Activated gamma-delta T cell treated with anti-CD3 and anti-CD28 coated beads, Interleukin-2, amount 50 U/mL, for 16 hours (primary cell): ENCODE measurements at regions not wholly inside any gene's neighbourhood (a gene's known extent, or its start where the extent isn't known, plus 50 kb on each side); places are given as distances from the start of the nearest gene placed in this dataset.

Source experiments
- DNase-seq: peaks from one replicate; pipeline ENCODE4 v3.0.0-alpha.2; 2020; ENCODE audit warnings: low read depth

DNA sequence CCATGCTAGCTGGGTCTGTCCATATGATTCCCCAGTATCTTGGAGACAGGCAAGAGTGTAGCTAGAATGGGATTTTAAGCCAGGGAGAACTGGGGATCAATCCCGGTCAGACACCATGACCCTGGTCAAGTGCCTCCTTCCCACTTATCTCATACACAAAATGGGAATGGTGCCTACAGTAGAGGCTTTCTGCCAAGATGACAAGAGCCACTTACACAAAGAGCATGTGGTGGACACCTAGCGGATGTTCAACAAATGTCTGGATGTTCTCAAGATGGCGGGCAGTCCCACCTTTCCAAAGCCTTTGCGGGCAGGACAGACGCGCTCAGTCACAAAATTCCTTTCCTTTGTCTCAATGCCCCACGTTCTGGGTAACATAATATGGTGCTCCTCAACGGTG, 57.3 kb downstream of the MAF start:
- DNase-seq = no peak

DNA sequence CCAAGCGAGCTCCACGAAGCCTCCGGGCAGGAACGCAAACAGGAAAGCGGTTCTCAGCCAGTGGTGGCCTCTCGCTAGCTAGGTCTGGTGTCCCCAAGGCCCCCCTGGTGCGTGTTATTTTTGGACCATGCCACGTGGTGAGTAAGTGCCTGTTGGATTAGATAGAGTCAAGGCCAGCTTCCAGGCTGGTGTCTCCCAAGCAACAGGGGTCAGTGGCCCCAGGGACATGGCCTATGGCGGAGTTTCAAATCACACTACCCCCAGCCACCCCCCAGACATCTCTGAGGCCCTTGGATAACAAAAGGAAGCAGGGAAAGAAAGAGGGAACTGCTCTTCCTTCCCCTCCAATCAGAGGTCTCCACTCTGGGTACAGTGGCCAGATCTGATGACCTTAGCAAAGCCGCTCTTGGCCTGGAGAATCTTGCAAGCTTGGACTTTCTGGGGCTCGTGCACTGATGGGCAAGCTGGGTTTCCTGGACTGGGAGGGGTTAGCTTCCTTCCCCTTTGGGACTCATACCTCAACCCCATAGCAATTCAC, 58.2 kb downstream of the MAF start:
- DNase-seq = no peak

DNA sequence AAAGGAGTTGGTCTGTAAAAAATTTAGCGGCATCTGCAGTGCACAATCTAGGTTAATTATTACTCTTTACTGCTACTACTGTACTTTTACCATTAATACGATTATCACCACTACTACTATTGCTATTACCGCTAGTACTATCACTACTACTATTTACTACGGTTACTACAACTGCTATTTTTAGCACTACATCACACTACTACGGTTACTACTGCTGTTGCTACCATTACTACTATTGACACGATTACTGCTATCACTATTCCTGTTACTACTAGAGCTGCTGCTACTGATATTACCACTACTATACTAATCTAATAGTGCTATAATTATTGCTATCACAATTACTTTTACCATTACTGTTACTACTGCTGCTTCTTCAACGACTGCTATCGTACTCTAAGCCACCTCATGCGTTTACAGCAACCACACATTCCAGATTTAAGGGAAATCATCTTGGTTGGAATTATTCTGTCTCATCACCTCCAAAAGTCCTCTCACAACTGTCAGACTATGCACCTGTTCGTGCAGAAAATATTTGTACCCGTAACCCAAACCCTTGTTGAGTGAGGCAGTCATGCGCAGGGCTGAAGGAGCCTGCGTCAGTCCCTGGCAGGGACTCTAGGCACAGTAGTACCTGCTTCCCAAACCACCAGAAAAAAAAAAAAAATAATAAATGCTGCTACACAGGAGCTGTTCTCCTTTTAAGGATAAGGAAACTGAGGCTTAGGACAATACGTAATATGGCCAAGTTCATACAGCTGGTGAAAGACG, 59.5 kb downstream of the MAF start:
- no peak for DNase-seq

- DNase-seq = no peak
Observed at GRCh38 chr16:79537584-79537983, 63.0 kb downstream of the MAF start.

GRCh38 chr16:79536958-79537357, 63.6 kb downstream of the MAF start:
- DNase-seq = no peak

DNA sequence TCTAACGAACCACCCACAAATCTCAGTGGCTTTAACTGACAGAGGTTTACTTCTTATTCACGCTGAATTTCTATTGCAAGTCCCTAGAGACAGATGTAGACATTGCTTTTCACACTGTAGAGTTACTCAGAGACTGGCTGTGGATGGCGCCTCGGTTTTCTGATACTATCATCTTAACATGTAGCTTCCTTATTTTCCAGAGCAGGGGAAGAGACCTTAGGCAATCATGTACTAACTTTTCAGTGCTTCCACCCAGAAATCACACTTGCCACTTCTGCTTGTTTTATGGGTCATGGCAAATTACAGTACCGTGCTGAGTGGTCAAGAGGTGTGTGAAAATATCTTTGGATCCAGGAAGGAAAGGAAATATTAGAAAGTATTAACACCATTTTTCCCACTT, 65.4 kb downstream of the MAF start:
- DNase-seq = no peak

- no peak for DNase-seq
Observed at GRCh38 chr16:79534143-79534542, 66.4 kb downstream of the MAF start.

- DNase-seq = no peak
Observed at GRCh38 chr16:79533292-79533691, 67.2 kb downstream of the MAF start.

DNA sequence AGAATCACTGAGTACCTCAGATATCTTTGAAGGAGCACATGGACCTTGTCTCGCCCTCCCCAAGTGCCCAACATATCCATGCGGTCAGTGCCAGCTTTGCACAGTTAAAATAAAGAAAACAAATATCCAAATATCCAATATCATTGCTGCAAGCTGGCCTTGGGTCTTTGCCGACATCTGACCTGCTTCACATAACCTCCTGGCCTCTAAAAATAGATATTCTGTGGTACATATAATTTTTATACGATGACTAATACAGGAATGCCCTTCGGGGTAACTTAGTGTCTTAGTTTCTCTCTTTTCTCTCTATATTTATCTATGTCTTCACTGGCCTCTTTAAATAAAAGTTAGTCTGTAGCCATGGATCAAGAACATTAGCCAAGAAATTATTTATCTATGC, 67.8 kb downstream of the MAF start:
- no peak for DNase-seq

GRCh38 chr16:79532273-79532672, 68.3 kb downstream of the MAF start:
- DNase-seq = no peak

GRCh38 chr16:79528338-79528737, 72.2 kb downstream of the MAF start:
- DNase-seq = no peak

- DNase-seq = no peak
Observed at GRCh38 chr16:79523971-79524370, 76.6 kb downstream of the MAF start.

DNA sequence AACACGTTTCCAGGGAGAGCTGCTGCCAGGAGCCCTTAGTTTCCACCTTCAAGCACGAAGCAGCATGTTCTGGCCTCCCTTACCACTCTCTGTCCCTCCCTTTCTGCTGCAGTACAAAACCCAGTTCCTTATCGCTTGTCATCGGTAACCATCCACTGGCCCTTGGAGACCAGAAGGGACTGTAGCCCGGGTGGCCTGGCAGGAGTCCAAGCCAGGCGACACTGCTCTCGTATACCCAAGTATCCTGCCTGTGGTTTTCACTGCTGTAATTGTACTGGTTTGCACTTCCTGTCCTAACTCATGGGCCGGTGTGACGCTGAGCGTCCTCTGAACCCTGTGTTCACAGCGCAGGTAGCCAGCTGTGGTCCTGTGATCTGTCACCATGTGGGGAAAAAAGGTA, 81.1 kb downstream of the MAF start:
- DNase-seq = no peak

DNA sequence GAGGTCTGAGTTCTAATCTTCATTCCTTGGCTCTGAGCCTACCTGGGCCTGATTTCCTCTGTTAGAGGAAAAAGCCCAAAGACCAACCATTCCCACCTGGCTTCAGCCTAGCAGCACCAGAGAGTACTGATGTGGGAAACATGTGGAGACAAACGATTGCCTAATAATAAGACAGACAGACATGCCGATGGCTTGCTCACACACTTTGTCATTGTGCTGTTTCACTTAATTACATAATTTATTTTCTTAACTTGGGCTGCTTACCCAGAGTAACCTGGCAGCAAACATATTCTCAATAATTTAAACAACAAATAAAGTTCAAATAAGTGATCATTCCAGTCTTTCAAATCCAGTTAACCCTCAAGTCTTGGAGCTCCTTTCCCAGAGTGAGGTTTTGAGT, 83.4 kb downstream of the MAF start:
- no peak for DNase-seq

GRCh38 chr16:79510879-79511278, 89.7 kb downstream of the MAF start:
- DNase-seq = no peak

GRCh38 chr16:79509906-79510305, 90.6 kb downstream of the MAF start:
- DNase-seq = no peak

DNA sequence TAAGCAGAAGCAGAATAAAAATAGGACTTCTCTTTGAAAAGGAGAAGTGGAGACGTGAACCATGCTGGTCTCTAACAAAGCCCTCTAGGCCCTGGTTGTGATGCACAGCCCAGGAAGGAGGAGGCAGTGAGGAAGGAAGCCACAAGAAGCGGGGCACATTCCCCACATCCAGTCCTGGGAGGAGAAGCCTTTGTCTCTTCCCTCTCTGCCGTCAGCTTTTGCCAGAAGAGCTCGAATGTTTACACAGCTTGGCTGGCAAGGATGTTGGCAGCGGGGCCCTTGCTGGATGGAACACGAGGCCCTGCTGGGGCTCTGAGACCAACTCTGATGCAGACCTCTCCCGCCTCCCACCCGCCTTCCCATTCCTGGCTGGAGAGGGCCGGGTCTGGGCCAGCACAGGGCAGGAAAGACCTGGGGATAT, 91.3 kb downstream of the MAF start:
- no peak for DNase-seq

DNA sequence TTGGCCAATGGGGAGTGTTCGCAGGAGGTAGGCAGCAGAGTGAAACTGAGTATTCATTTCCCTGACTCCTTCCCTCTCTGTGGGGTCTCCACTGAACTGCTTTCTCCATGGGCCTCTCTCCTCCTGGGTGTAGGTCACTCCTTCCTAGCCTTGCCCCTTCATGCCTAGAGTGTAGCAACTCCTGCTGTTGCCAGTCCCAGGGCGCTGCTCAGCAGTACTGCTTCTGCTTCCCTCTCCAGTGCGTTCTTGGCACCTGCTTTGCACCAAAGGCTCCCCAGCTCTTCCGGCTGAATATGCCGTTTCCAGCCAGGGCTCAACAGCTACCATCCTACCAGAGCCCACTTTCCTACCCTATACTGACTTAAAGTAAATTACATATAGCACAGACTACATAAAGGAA, 92.2 kb downstream of the MAF start:
- no peak for DNase-seq

- no peak for DNase-seq
Observed at GRCh38 chr16:79505344-79505743, 95.2 kb downstream of the MAF start.

GRCh38 chr16:79503511-79503910, 97.0 kb downstream of the MAF start:
- DNase-seq = no peak

DNA sequence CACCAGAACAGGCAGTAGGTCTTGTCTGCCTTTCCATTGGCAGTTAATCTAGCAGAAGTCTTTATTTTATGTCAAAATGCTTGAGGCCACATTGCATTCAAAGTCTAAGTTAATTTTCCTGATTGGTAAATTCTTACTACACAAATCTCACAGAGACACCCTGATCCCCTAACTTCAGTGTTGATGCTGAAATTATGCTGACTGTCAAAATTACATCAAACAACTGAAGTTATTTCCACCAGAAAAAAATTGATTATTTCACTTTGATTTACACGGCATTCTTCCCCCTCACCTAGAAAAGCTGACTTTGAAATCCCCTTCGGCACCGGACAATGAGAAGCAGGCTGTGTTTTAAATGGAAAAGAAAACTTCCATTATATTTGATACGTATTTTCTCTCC, 99.1 kb downstream of the MAF start:
- no peak for DNase-seq

GRCh38 chr16:79500866-79501265, 99.7 kb downstream of the MAF start:
- no peak for DNase-seq

DNA sequence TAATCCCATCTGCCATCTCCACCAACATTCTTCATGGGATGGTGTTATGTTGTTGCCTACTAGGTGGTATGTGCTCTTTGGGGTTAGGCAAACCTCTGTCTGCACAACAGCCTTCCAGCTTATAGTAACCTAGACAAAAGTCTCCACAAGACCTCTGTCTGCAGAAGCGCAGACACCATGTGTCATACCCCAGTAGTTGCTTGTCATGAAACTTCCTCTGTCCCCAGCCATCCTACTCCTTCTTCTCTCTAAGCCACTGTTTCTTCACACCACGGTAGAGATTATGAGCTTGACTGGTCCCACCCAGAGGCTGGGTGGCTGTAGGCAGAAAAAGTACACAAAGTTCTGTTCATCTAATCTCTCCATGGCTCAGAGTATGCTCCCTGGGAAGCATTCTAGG, 100.3 kb downstream of the MAF start:
- no peak for DNase-seq

DNA sequence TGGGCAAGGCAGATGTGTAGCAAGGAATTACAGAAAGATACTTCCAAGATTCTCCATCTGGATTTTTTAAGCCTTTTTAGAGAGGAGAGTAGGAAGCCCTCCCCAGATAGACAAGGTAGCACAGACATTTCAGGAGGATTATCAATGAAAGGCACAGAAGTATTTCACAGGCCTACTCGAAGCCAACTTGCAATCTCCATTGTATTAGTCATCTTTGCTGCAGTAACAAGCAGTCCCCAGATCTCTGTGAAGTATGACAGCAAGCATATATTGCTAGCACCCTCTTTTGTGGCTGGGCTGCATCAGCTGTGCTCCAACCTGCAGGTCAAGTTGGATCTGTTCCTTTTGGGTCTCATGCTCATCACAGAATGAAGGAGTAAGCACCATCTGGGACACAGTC, 101.6 kb downstream of the MAF start:
- DNase-seq = no peak
